ENCODE measurements at regions not wholly inside any gene's neighbourhood (a gene's known extent, or its start where the extent isn't known, plus 50 kb on each side); places are given as distances from the start of the nearest gene placed in this dataset.
"Not testable (repeated sequence)": the region's sequence is repeated elsewhere in the genome, so short reads cannot be mapped to it uniquely, and the experiment has no call there.

DNA sequence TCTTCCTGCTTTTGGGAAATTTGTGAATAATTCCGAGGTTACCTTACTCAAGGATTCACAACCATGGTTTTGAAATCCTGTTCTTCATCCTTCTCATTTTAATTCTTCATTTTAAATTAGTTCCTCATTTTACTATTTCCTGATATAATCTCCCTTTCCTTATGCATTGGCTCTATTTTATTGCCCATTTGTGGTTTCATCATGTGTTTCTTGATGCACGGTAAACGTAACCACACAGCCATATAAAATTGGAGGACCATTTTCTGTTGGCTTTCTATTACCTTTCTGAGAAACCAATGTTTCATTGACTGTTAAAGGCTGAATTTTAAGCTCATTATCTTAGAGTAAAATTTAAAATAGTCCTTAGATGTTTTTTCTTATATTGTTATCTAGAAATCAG lies 100.3 kb upstream of the NDST4 start:
- Histone ChIP-seq H3K9me2 (replicated peaks; ENCODE audit: low read length) (no peaks in the 10 kb centered on the region), H3F3A (ENCODE audit: low read length, unreplicated experiment) (no peaks in the 10 kb centered on the region), H2AFZ (ENCODE audit: low read length) (no peak overlapping the region), H3K27me3 (ENCODE audit: low read length) (no peaks in the 10 kb centered on the region), H3K4me2 (ENCODE audit: low read length) (no peak overlapping the region), H3K36me3 (ENCODE audit: low read depth, low read length) (no peaks in the 10 kb centered on the region), H3K27ac (ENCODE audit: low read length) (no peak overlapping the region), H3K4me1 (ENCODE audit: insufficient read depth, low read length) (no peaks in the 10 kb centered on the region), H3K4me3 (ENCODE audit: low read length) (no peak overlapping the region), H3K9me3 (ENCODE audit: low read length) (no peaks in the 10 kb centered on the region), H3K79me2 (ENCODE audit: low read length) (no peaks in the 10 kb centered on the region), H3K9ac (ENCODE audit: low read length) (no peak overlapping the region), H4K20me1 (ENCODE audit: low read length) (no peaks in the 10 kb centered on the region)
- DNase-seq (no peak), ATAC-seq (no peak)
- intact Hi-C loops (cut with micrococcal nuclease) = no loop called here
- BruUV-seq (replicated peaks) = no TSS peak
- CTCF ChIA-PET = no interaction called here
- POLR2A ChIA-PET (ENCODE audit: unreplicated experiment) = no interaction called here
- TF ChIP-seq, protein P1, sequence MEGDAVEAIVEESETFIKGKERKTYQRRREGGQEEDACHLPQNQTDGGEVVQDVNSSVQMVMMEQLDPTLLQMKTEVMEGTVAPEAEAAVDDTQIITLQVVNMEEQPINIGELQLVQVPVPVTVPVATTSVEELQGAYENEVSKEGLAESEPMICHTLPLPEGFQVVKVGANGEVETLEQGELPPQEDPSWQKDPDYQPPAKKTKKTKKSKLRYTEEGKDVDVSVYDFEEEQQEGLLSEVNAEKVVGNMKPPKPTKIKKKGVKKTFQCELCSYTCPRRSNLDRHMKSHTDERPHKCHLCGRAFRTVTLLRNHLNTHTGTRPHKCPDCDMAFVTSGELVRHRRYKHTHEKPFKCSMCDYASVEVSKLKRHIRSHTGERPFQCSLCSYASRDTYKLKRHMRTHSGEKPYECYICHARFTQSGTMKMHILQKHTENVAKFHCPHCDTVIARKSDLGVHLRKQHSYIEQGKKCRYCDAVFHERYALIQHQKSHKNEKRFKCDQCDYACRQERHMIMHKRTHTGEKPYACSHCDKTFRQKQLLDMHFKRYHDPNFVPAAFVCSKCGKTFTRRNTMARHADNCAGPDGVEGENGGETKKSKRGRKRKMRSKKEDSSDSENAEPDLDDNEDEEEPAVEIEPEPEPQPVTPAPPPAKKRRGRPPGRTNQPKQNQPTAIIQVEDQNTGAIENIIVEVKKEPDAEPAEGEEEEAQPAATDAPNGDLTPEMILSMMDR (conservative IDR thresholded peaks at IDR 0.05; ENCODE audit: low read depth, low read length) = no peak
- TF ChIP-seq EZH2phosphoT487 (IDR thresholded peaks at IDR 0.05; ENCODE audit: borderline replicate concordance, low read length) = no peak

DNA sequence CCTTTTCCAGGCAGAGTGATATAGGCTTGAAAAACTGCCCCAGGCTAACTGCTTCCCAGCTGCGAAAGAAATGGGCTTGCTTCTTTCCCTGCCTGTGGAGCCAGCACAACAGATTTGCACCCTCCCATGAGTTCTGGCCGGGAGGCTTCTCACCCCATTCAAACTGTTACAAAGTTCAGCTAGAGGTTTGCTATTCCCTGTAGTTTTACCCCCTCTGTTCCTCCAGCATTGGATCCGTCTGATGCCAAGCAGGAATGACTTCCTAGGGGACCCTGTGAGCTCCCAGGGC lies 87.6 kb upstream of the NDST4 start:
- no peak for DNase-seq
- no TSS peak for BruUV-seq (replicated peaks)

DNA sequence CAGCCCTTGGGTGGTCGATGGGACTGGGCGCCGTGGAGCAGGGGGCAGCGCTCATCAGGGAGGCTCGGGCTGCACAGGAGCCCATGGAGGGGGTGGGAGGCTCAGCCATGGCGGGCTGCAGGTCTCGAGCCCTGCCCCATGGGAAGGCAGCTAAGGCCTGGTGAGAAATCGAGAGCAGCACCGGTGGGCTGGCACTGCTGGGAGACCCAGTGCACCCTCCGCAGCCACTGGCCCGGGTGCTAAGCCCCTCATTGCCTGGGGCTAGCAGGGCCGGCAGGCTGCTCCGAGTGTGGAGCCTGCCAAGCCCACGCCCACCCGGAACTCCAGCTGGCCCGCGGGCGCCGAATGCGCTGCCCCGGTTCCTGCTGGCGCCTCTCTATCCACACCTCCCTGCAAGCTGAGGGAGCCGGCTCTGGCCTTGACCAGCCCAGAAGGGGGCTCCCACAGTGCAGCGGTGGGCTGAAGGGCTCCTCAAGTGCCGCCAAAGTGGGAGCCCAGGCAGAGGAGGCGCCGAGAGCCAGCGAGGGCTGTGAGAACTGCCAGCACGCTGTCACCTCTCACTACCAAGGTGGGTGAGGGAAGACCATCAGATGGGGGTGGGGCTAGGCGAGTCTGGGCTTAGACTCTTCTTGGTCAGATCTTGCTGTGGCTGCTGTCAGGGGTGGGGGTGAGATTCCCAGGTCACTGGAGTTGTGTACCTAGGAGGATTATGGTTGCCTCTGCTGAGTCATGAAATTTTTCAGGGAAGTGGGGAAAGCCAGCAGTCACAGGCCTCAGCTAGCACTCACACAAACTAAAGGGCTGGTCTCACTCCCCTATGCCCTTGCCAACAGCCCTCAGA lies 87.0 kb upstream of the NDST4 start:
- ATAC-seq; CTCF ChIA-PET; BruUV-seq (replicated peaks): not testable (repeated sequence)

More for the DNA sequence above, 87.6 kb upstream of the NDST4 start:
- H3K36me3 ChIP-seq (ENCODE audit: low read depth, low read length) = no peaks in the 10 kb centered on the region
- H2AFZ ChIP-seq (ENCODE audit: low read length) = no peak overlapping the region
- intact Hi-C loops (cut with micrococcal nuclease) = no loop called here
- H3F3A ChIP-seq (ENCODE audit: low read length, unreplicated experiment) = no peaks in the 10 kb centered on the region
- no peak overlapping the region for H3K4me2 ChIP-seq (ENCODE audit: low read length)
- H3K4me3 ChIP-seq (ENCODE audit: low read length) = no peak overlapping the region
- TF ChIP-seq, protein P1 (conservative IDR thresholded peaks at IDR 0.05; ENCODE audit: low read depth, low read length) = no peak
- TF ChIP-seq EZH2phosphoT487 (IDR thresholded peaks at IDR 0.05; ENCODE audit: borderline replicate concordance, low read length) (no peak), EZH2 (IDR thresholded peaks at IDR 0.05; ENCODE audit: low read length, unreplicated experiment) (no peak)
- CTCF ChIA-PET = no interaction called here
- H3K4me1 ChIP-seq (ENCODE audit: insufficient read depth, low read length) = no peaks in the 10 kb centered on the region
- no peak overlapping the region for H3K9ac ChIP-seq (ENCODE audit: low read length)
- H3K9me3 ChIP-seq (ENCODE audit: low read length) = no peaks in the 10 kb centered on the region
- H3K79me2 ChIP-seq (ENCODE audit: low read length) = no peaks in the 10 kb centered on the region
- no peak for ATAC-seq
- no peak overlapping the region for H3K27ac ChIP-seq (ENCODE audit: low read length)
- POLR2A ChIA-PET (ENCODE audit: unreplicated experiment) = no interaction called here
- no peaks in the 10 kb centered on the region for H4K20me1 ChIP-seq (ENCODE audit: low read length)
- no peaks in the 10 kb centered on the region for H3K27me3 ChIP-seq (ENCODE audit: low read length)
- H3K9me2 ChIP-seq (replicated peaks; ENCODE audit: low read length) = no peaks in the 10 kb centered on the region

DNA sequence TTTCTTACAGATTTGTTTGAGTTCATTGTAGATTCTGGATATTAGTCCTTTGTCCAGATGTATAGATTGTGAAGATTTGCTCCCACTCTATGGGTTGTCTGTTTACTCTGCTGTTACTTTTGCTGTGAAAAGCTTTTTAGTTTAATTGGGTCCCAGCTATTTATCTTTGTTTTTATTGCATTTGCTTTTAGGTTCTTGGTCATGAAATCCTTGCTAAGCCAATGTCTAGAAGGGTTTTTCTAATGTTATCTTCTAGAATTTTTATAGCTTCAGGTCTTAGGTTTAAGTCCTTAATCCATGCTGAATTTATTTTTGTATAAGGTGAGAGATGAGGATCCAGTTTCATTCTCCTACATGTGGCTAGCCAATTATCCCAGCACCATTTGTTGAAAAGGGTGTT lies 81.2 kb upstream of the NDST4 start:
- H3K9ac ChIP-seq (ENCODE audit: low read length); H3K79me2 ChIP-seq (ENCODE audit: low read length); H3K9me3 ChIP-seq (ENCODE audit: low read length); BruUV-seq (replicated peaks); H3K4me3 ChIP-seq (ENCODE audit: low read length); CTCF ChIA-PET; intact Hi-C loops (cut with micrococcal nuclease); H3K4me2 ChIP-seq (ENCODE audit: low read length); H3K27me3 ChIP-seq (ENCODE audit: low read length); H3K4me1 ChIP-seq (ENCODE audit: insufficient read depth, low read length); H3K36me3 ChIP-seq (ENCODE audit: low read depth, low read length); H3F3A ChIP-seq (ENCODE audit: low read length, unreplicated experiment); POLR2A ChIA-PET (ENCODE audit: unreplicated experiment); ATAC-seq; DNase-seq; H4K20me1 ChIP-seq (ENCODE audit: low read length); H2AFZ ChIP-seq (ENCODE audit: low read length); H3K9me2 ChIP-seq (replicated peaks; ENCODE audit: low read length); H3K27ac ChIP-seq (ENCODE audit: low read length): not testable (repeated sequence)

More for the DNA sequence above, 87.0 kb upstream of the NDST4 start:
- H3K9me3 ChIP-seq (ENCODE audit: low read length); H2AFZ ChIP-seq (ENCODE audit: low read length); H3K36me3 ChIP-seq (ENCODE audit: low read depth, low read length); H3K9ac ChIP-seq (ENCODE audit: low read length); H4K20me1 ChIP-seq (ENCODE audit: low read length); H3K9me2 ChIP-seq (replicated peaks; ENCODE audit: low read length); H3K27ac ChIP-seq (ENCODE audit: low read length); H3K4me2 ChIP-seq (ENCODE audit: low read length); POLR2A ChIA-PET (ENCODE audit: unreplicated experiment); DNase-seq; H3K79me2 ChIP-seq (ENCODE audit: low read length); H3K4me1 ChIP-seq (ENCODE audit: insufficient read depth, low read length); intact Hi-C loops (cut with micrococcal nuclease); H3K27me3 ChIP-seq (ENCODE audit: low read length); H3F3A ChIP-seq (ENCODE audit: low read length, unreplicated experiment); H3K4me3 ChIP-seq (ENCODE audit: low read length): not testable (repeated sequence)

Data from PC-3 (cell line).